K562 (cell line): ENCODE measurements at regions not wholly inside any gene's neighbourhood (a gene's known extent, or its start where the extent isn't known, plus 50 kb on each side); places are given as distances from the start of the nearest gene placed in this dataset.

Experiments used
- BRD4 ChIP-seq: fragments of 200-600 bp; sonication (generic); IDR thresholded peaks from 2 replicates; pipeline ENCODE4 v1.6.1; 2017; ENCODE audit warnings: inconsistent platforms
- CTCF ChIP-seq, 3 experiments: IDR thresholded peaks in 2 of 3; conservative IDR thresholded peaks in 1 of 3; 2 replicates each; pipeline ENCODE4 v1.5.1; 2011 to 2012; ENCODE audit warnings: low read length in 3 of 3, mild to moderate bottlenecking in 3 of 3, control low read depth in 2 of 3, improper control_type of control experiment in 1 of 3, inconsistent platforms in 1 of 3, low read depth in 1 of 3, mixed read lengths in 1 of 3, moderate library complexity in 1 of 3; ENCODE audit not compliant: insufficient read depth in 2 of 3
- ELK1 ChIP-seq: sonication (generic); formaldehyde crosslinking; IDR thresholded peaks from 2 replicates; pipeline ENCODE4 v1.8.1; 2022; ENCODE audit warnings: missing genetic modification reagents
- ESRRA ChIP-seq: fragments of 450-650 bp; IDR thresholded peaks from 2 replicates; pipeline ENCODE4 v1.6.1; 2014; ENCODE audit warnings: low read depth, mild to moderate bottlenecking, moderate library complexity, borderline replicate concordance
- HES1 ChIP-seq: fragments of 450-650 bp; IDR thresholded peaks from 2 replicates; pipeline ENCODE4 v1.6.1; 2016; ENCODE audit warnings: low read depth, mild to moderate bottlenecking, moderate library complexity
- HMG20A ChIP-seq: fragments of 450-650 bp; formaldehyde crosslinking; conservative IDR thresholded peaks from 2 replicates; pipeline ENCODE4 v1.4.0; 2020; ENCODE audit warnings: mild to moderate bottlenecking, mixed read lengths
- ILF3 ChIP-seq: fragments of 450-650 bp; IDR thresholded peaks from 2 replicates; pipeline ENCODE4 v1.6.1; 2018; ENCODE audit warnings: antibody characterized with exemption, mild to moderate bottlenecking, moderate library complexity, borderline replicate concordance
- KAT8 ChIP-seq: fragments of 450-650 bp; IDR thresholded peaks from 2 replicates; pipeline ENCODE4 v1.6.1; 2016; ENCODE audit warnings: low read depth, mild to moderate bottlenecking
- MEIS2 ChIP-seq: fragments of 450-650 bp; IDR thresholded peaks from 2 replicates; pipeline ENCODE4 v1.6.1; 2014; ENCODE audit warnings: mild to moderate bottlenecking; ENCODE audit not compliant: partially characterized antibody
- POLR2G ChIP-seq: fragments of 200-400 bp; formaldehyde crosslinking; IDR thresholded peaks from 2 replicates; pipeline ENCODE4 v1.6.1; 2017; ENCODE audit warnings: low read depth, mild to moderate bottlenecking, antibody characterized with exemption, low read length, moderate library complexity
- RAD21 ChIP-seq, 2 experiments: fragments of 250-450 bp in 1 of 2; fragments of 450-650 bp in 1 of 2; sonication (Bioruptor Pico) in 1 of 2; formaldehyde crosslinking in 1 of 2; IDR thresholded peaks in 1 of 2; conservative IDR thresholded peaks in 1 of 2; 2 replicates each; pipeline versions ENCODE4 v1.4.0 to v1.8.0; 2020 to 2022; ENCODE audit warnings: mild to moderate bottlenecking in 2 of 2, moderate library complexity in 1 of 2
- REST ChIP-seq, 2 experiments: fragments of 450-650 bp; formaldehyde crosslinking in 1 of 2; IDR thresholded peaks; 2 replicates each; pipeline versions ENCODE4 v1.4.0 to v1.6.1; 2014 to 2020; ENCODE audit warnings: mild to moderate bottlenecking in 2 of 2, borderline replicate concordance in 1 of 2, low read depth in 1 of 2
- RNF2 ChIP-seq: sonication (generic); IDR thresholded peaks from 2 replicates; pipeline ENCODE4 v1.6.1; 2016
- SMC3 ChIP-seq: conservative IDR thresholded peaks from 2 replicates; pipeline ENCODE4 v1.6.1; 2011; ENCODE audit warnings: low read depth, low read length, improper control_type of control experiment; ENCODE audit not compliant: insufficient read depth
- TBP ChIP-seq: optimal IDR thresholded peaks from 2 replicates; pipeline ENCODE3; 2011; ENCODE audit warnings: low read depth, low read length, improper control_type of control experiment
- WHSC1 ChIP-seq: IDR thresholded peaks from one replicate; pipeline ENCODE4 v1.6.1; 2012; ENCODE audit warnings: low read length, control low read depth, inconsistent platforms
- ZKSCAN1 ChIP-seq: fragments of 150-350 bp; IDR thresholded peaks from 2 replicates; pipeline ENCODE4 v1.6.1; 2016; ENCODE audit warnings: low read depth, low read length
- ZNF184 ChIP-seq: sonication (generic); formaldehyde crosslinking; IDR thresholded peaks from 2 replicates; pipeline ENCODE4 v1.5.0; 2020; ENCODE audit warnings: missing genetic modification reagents

GRCh38 chr3:20930034-20930433, 744.0 kb upstream of the SGO1 start (continued):
- peak; percentile 63; the same call in 1 of the 2 replicates for TF ChIP-seq REST (IDR thresholded peaks at IDR 0.05; ENCODE audit: borderline replicate concordance)
- no peak for TF ChIP-seq REST (CRISPR knock-in tag; IDR thresholded peaks at IDR 0.05; ENCODE audit: low read depth)
- TF ChIP-seq SMC3, result peak; percentile 40; the same call in 1 of the 2 replicates
- peak; percentile 34 to 60 (median 55); a peak in 4 of 6 replicates for TF ChIP-seq CTCF (IDR thresholded peaks at IDR 0.05 in 2 of 3, conservative IDR thresholded peaks at IDR 0.05 in 1 of 3; ENCODE audit: insufficient read depth in 2 of 3, low read depth in 1 of 3, low read length in 3 of 3)
- no peak for TF ChIP-seq HES1
- no peak for TF ChIP-seq WHSC1
- no peak for TF ChIP-seq TBP
- no peak for TF ChIP-seq BRD4
- no peak for TF ChIP-seq POLR2G
- TF ChIP-seq RNF2, result no peak
- no peak for TF ChIP-seq KAT8
- TF ChIP-seq HMG20A (CRISPR knock-in tag), result no peak
- TF ChIP-seq ZNF184 (CRISPR knock-in tag), result no peak
- TF ChIP-seq ESRRA, result no peak
- TF ChIP-seq MEIS2, result peak; percentile 19
- no peak for TF ChIP-seq ZKSCAN1
- TF ChIP-seq ELK1, result no peak
- TF ChIP-seq ILF3, result no peak
- peak; percentile 52 to 76 for TF ChIP-seq RAD21 (CRISPR knock-in tag; conservative IDR thresholded peaks at IDR 0.05 in 1 of 2, IDR thresholded peaks at IDR 0.05 in 1 of 2)
